GM23338 (cell line): ENCODE measurements at regions not wholly inside any gene's neighbourhood (a gene's known extent, or its start where the extent isn't known, plus 50 kb on each side); places are given as distances from the start of the nearest gene placed in this dataset.

ENCODE experiments used
- ATAC-seq: fragments of 200-7000 bp; cut with Tn5 transposase; 3 replicates; pipeline ENCODE4 v1.9.1; 2020
- DNase-seq: peaks from one replicate; pipeline ENCODE4 v3.0.0-alpha.2; 2015; ENCODE audit warnings: low spot score
- H2AFZ ChIP-seq: fragments of 200-600 bp; sonication (generic); 2 replicates; pipeline ENCODE4 v1.8.0; 2016; ENCODE audit warnings: antibody characterized with exemption, mild to moderate bottlenecking, moderate library complexity
- H3F3A ChIP-seq: fragments of 200-600 bp; sonication (generic); replicated peaks from 2 replicates; pipeline ENCODE4 v1.8.0; 2017; ENCODE audit warnings: antibody characterized with exemption, mixed run types, low read depth
- H3K27ac ChIP-seq: fragments of 200-600 bp; sonication (generic); 2 replicates; pipeline ENCODE4 v1.6.1; 2016; ENCODE audit warnings: low read depth
- H3K27me3 ChIP-seq: fragments of 200-600 bp; sonication (generic); 2 replicates; pipeline ENCODE4 v1.8.0; 2016; ENCODE audit warnings: mild to moderate bottlenecking, mixed run types, moderate library complexity; ENCODE audit not compliant: insufficient read depth
- H3K36me3 ChIP-seq: fragments of 200-600 bp; sonication (generic); 2 replicates; pipeline ENCODE4 v1.8.0; 2016; ENCODE audit warnings: mild to moderate bottlenecking; ENCODE audit not compliant: insufficient read depth
- H3K4me1 ChIP-seq: fragments of 200-600 bp; sonication (generic); 2 replicates; pipeline ENCODE4 v1.8.0; 2016; ENCODE audit warnings: mild to moderate bottlenecking, moderate library complexity; ENCODE audit not compliant: insufficient read depth
- H3K4me2 ChIP-seq: fragments of 200-600 bp; sonication (generic); 2 replicates; pipeline ENCODE4 v1.7.1; 2017; ENCODE audit warnings: mixed run types
- H3K4me3 ChIP-seq: fragments of 200-600 bp; sonication (generic); 2 replicates; pipeline ENCODE4 v1.6.1; 2016; ENCODE audit warnings: mixed run types
- H3K79me2 ChIP-seq: fragments of 200-600 bp; sonication (generic); replicated peaks from 2 replicates; pipeline ENCODE4 v1.8.0; 2017; ENCODE audit warnings: mild to moderate bottlenecking; ENCODE audit not compliant: insufficient read depth
- H3K9me2 ChIP-seq: fragments of 200-600 bp; sonication (generic); 2 replicates; pipeline ENCODE4 v1.8.0; 2017; ENCODE audit not compliant: insufficient read depth
- H4K20me1 ChIP-seq: fragments of 200-600 bp; sonication (generic); replicated peaks from 2 replicates; pipeline ENCODE4 v1.8.0; 2017; ENCODE audit warnings: mild to moderate bottlenecking; ENCODE audit not compliant: insufficient read depth
- H3K27ac Mint-ChIP-seq: 2 replicates; pipeline ENCODE4 v1.8.0; 2020; ENCODE audit warnings: inconsistent platforms, mild to moderate bottlenecking, moderate library complexity, mixed read lengths
- H3K27me3 Mint-ChIP-seq: 3 replicates; pipeline ENCODE4 v1.8.0; 2022; ENCODE audit warnings: low read depth, mild to moderate bottlenecking, moderate library complexity, mixed read lengths, inconsistent platforms; ENCODE audit not compliant: insufficient read depth, poor library complexity
- H3K36me3 Mint-ChIP-seq: 3 replicates; pipeline ENCODE4 v1.8.0; 2021; ENCODE audit warnings: low read depth, mild to moderate bottlenecking, inconsistent platforms, moderate library complexity, mixed read lengths
- H3K4me1 Mint-ChIP-seq: 3 replicates; pipeline ENCODE4 v1.8.0; 2020; ENCODE audit warnings: mild to moderate bottlenecking, inconsistent platforms, mixed read lengths
- H3K4me3 Mint-ChIP-seq: 3 replicates; pipeline ENCODE4 v1.8.0; 2021; ENCODE audit warnings: moderate library complexity, mild to moderate bottlenecking, inconsistent platforms, mixed read lengths
- H3K9me3 Mint-ChIP-seq: 3 replicates; pipeline ENCODE4 v1.8.0; 2020; ENCODE audit warnings: moderate library complexity, mild to moderate bottlenecking, inconsistent platforms, mixed read lengths
- CREB1 ChIP-seq: fragments of 250-450 bp; sonication (Bioruptor Pico); IDR thresholded peaks from 2 replicates; pipeline ENCODE4 v1.5.0; 2020; ENCODE audit warnings: low read depth, mild to moderate bottlenecking, moderate library complexity
- EZH2 ChIP-seq: fragments of 200-600 bp; sonication (generic); IDR thresholded peaks from one replicate; pipeline ENCODE4 v1.8.0; 2017; ENCODE audit warnings: antibody characterized with exemption, mild to moderate bottlenecking, low read depth; ENCODE audit not compliant: unreplicated experiment
- EZH2phosphoT487 ChIP-seq: fragments of 200-600 bp; sonication (generic); IDR thresholded peaks from one replicate; pipeline ENCODE4 v1.8.1; 2018; ENCODE audit warnings: antibody characterized with exemption; ENCODE audit not compliant: unreplicated experiment
- JUNB ChIP-seq: IDR thresholded peaks from one replicate; pipeline ENCODE4 v1.6.1; 2016; ENCODE audit warnings: antibody characterized with exemption; ENCODE audit not compliant: unreplicated experiment
- NANOG ChIP-seq: IDR thresholded peaks from 2 replicates; pipeline ENCODE4 v1.6.1; 2016; ENCODE audit warnings: antibody characterized with exemption, borderline replicate concordance
- POLR2AphosphoS5 ChIP-seq: IDR thresholded peaks from 2 replicates; pipeline ENCODE4 v1.6.1; 2016; ENCODE audit warnings: antibody characterized with exemption, low read depth
- STAT1 ChIP-seq: IDR thresholded peaks from one replicate; pipeline ENCODE4 v1.6.1; 2016; ENCODE audit warnings: antibody characterized with exemption; ENCODE audit not compliant: unreplicated experiment
- ZNF331 ChIP-seq: fragments of 250-450 bp; sonication (Bioruptor Pico); IDR thresholded peaks from 2 replicates; pipeline ENCODE4 v1.5.0; 2020; ENCODE audit warnings: low read depth, mild to moderate bottlenecking, moderate library complexity
- TF ChIP-seq, protein P1 (sequence below): IDR thresholded peaks from 2 replicates; pipeline ENCODE4 v1.6.1; 2016; ENCODE audit warnings: antibody characterized with exemption
- TF ChIP-seq, protein P2 (sequence below): fragments of 250-450 bp; sonication (Bioruptor Pico); IDR thresholded peaks from 2 replicates; pipeline ENCODE4 v1.5.0; 2020; ENCODE audit warnings: mild to moderate bottlenecking, moderate library complexity
- TF ChIP-seq, protein P3 (sequence below), 2 experiments: fragments of 200-600 bp in 1 of 2; sonication (generic) in 1 of 2; conservative IDR thresholded peaks; 2 replicates each; pipeline versions ENCODE4 v1.5.1 to v1.6.1; 2016 to 2017; ENCODE audit warnings: antibody characterized with exemption in 2 of 2, low read depth in 2 of 2, mild to moderate bottlenecking in 2 of 2, moderate library complexity in 1 of 2
- TF ChIP-seq, protein P4 (sequence below): IDR thresholded peaks from one replicate; pipeline ENCODE4 v1.6.1; 2018; ENCODE audit warnings: antibody characterized with exemption; ENCODE audit not compliant: unreplicated experiment

GRCh38 chr12:82187011-82187410 lies 171.2 kb downstream of the CCDC59 start:
- no peak overlapping the region for H3K4me3 ChIP-seq
- TF ChIP-seq, protein P1, sequence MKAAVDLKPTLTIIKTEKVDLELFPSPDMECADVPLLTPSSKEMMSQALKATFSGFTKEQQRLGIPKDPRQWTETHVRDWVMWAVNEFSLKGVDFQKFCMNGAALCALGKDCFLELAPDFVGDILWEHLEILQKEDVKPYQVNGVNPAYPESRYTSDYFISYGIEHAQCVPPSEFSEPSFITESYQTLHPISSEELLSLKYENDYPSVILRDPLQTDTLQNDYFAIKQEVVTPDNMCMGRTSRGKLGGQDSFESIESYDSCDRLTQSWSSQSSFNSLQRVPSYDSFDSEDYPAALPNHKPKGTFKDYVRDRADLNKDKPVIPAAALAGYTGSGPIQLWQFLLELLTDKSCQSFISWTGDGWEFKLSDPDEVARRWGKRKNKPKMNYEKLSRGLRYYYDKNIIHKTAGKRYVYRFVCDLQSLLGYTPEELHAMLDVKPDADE, result no peak
- no peak for TF ChIP-seq CREB1 (CRISPR knock-in tag)
- TF ChIP-seq, protein P2, sequence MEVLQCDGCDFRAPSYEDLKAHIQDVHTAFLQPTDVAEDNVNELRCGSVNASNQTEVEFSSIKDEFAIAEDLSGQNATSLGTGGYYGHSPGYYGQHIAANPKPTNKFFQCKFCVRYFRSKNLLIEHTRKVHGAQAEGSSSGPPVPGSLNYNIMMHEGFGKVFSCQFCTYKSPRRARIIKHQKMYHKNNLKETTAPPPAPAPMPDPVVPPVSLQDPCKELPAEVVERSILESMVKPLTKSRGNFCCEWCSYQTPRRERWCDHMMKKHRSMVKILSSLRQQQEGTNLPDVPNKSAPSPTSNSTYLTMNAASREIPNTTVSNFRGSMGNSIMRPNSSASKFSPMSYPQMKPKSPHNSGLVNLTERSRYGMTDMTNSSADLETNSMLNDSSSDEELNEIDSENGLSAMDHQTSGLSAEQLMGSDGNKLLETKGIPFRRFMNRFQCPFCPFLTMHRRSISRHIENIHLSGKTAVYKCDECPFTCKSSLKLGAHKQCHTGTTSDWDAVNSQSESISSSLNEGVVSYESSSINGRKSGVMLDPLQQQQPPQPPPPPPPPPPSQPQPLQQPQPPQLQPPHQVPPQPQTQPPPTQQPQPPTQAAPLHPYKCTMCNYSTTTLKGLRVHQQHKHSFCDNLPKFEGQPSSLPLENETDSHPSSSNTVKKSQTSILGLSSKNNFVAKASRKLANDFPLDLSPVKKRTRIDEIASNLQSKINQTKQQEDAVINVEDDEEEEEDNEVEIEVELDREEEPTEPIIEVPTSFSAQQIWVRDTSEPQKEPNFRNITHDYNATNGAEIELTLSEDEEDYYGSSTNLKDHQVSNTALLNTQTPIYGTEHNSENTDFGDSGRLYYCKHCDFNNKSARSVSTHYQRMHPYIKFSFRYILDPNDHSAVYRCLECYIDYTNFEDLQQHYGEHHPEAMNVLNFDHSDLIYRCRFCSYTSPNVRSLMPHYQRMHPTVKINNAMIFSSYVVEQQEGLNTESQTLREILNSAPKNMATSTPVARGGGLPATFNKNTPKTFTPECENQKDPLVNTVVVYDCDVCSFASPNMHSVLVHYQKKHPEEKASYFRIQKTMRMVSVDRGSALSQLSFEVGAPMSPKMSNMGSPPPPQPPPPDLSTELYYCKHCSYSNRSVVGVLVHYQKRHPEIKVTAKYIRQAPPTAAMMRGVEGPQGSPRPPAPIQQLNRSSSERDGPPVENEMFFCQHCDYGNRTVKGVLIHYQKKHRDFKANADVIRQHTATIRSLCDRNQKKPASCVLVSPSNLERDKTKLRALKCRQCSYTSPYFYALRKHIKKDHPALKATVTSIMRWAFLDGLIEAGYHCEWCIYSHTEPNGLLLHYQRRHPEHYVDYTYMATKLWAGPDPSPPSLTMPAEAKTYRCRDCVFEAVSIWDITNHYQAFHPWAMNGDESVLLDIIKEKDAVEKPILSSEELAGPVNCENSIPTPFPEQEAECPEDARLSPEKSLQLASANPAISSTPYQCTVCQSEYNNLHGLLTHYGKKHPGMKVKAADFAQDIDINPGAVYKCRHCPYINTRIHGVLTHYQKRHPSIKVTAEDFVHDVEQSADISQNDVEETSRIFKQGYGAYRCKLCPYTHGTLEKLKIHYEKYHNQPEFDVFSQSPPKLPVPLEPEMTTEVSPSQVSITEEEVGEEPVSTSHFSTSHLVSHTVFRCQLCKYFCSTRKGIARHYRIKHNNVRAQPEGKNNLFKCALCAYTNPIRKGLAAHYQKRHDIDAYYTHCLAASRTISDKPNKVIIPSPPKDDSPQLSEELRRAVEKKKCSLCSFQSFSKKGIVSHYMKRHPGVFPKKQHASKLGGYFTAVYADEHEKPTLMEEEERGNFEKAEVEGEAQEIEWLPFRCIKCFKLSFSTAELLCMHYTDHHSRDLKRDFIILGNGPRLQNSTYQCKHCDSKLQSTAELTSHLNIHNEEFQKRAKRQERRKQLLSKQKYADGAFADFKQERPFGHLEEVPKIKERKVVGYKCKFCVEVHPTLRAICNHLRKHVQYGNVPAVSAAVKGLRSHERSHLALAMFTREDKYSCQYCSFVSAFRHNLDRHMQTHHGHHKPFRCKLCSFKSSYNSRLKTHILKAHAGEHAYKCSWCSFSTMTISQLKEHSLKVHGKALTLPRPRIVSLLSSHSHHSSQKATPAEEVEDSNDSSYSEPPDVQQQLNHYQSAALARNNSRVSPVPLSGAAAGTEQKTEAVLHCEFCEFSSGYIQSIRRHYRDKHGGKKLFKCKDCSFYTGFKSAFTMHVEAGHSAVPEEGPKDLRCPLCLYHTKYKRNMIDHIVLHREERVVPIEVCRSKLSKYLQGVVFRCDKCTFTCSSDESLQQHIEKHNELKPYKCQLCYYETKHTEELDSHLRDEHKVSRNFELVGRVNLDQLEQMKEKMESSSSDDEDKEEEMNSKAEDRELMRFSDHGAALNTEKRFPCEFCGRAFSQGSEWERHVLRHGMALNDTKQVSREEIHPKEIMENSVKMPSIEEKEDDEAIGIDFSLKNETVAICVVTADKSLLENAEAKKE (CRISPR knock-in tag), result no peak
- TF ChIP-seq ZNF331 (CRISPR knock-in tag), result no peak
- no peak for TF ChIP-seq EZH2
- TF ChIP-seq JUNB, result no peak
- TF ChIP-seq, protein P3, sequence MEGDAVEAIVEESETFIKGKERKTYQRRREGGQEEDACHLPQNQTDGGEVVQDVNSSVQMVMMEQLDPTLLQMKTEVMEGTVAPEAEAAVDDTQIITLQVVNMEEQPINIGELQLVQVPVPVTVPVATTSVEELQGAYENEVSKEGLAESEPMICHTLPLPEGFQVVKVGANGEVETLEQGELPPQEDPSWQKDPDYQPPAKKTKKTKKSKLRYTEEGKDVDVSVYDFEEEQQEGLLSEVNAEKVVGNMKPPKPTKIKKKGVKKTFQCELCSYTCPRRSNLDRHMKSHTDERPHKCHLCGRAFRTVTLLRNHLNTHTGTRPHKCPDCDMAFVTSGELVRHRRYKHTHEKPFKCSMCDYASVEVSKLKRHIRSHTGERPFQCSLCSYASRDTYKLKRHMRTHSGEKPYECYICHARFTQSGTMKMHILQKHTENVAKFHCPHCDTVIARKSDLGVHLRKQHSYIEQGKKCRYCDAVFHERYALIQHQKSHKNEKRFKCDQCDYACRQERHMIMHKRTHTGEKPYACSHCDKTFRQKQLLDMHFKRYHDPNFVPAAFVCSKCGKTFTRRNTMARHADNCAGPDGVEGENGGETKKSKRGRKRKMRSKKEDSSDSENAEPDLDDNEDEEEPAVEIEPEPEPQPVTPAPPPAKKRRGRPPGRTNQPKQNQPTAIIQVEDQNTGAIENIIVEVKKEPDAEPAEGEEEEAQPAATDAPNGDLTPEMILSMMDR (conservative IDR thresholded peaks at IDR 0.05; ENCODE audit: low read depth in 2 of 2), result no peak
- no peak for TF ChIP-seq NANOG
- TF ChIP-seq, protein P4, sequence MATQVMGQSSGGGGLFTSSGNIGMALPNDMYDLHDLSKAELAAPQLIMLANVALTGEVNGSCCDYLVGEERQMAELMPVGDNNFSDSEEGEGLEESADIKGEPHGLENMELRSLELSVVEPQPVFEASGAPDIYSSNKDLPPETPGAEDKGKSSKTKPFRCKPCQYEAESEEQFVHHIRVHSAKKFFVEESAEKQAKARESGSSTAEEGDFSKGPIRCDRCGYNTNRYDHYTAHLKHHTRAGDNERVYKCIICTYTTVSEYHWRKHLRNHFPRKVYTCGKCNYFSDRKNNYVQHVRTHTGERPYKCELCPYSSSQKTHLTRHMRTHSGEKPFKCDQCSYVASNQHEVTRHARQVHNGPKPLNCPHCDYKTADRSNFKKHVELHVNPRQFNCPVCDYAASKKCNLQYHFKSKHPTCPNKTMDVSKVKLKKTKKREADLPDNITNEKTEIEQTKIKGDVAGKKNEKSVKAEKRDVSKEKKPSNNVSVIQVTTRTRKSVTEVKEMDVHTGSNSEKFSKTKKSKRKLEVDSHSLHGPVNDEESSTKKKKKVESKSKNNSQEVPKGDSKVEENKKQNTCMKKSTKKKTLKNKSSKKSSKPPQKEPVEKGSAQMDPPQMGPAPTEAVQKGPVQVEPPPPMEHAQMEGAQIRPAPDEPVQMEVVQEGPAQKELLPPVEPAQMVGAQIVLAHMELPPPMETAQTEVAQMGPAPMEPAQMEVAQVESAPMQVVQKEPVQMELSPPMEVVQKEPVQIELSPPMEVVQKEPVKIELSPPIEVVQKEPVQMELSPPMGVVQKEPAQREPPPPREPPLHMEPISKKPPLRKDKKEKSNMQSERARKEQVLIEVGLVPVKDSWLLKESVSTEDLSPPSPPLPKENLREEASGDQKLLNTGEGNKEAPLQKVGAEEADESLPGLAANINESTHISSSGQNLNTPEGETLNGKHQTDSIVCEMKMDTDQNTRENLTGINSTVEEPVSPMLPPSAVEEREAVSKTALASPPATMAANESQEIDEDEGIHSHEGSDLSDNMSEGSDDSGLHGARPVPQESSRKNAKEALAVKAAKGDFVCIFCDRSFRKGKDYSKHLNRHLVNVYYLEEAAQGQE, result no peak
- no peak for TF ChIP-seq STAT1
- TF ChIP-seq EZH2phosphoT487, result no peak
- no peak for TF ChIP-seq POLR2AphosphoS5
- H3F3A ChIP-seq, result no peaks in the 10 kb centered on the region
- no peak overlapping the region for H3K4me2 ChIP-seq
- no peaks in the 10 kb centered on the region for H3K9me2 ChIP-seq
- DNase-seq (no peak), ATAC-seq (no peak)
- no peak overlapping the region for H3K27ac ChIP-seq
- no peaks in the 10 kb centered on the region for H3K36me3 ChIP-seq
- Mint-ChIP-seq H3K36me3 (no peaks in the 10 kb centered on the region), H3K27me3 (no peaks in the 10 kb centered on the region), H3K4me3 (no peak overlapping the region), H3K27ac (no peak overlapping the region), H3K4me1 (no peaks in the 10 kb centered on the region), H3K9me3 (no peaks in the 10 kb centered on the region)
- no peaks in the 10 kb centered on the region for H4K20me1 ChIP-seq
- H3K4me1 ChIP-seq, result no peaks in the 10 kb centered on the region
- H3K27me3 ChIP-seq, result no peaks in the 10 kb centered on the region
- no peaks in the 10 kb centered on the region for H3K79me2 ChIP-seq
- H2AFZ ChIP-seq, result no peak overlapping the region
